Activated T-helper 2 cell treated with anti-CD3 and anti-CD28 coated beads, Interferon-gamma antibody, Interleukin-2, Interleukin-4, amounts not matched to agents 10 μg/mL and 5 μg/mL and 100 μg/mL, durations not matched to agents 14 hours and 24 hours and 36 hours (primary cell): ENCODE measurements at regions not wholly inside any gene's neighbourhood (a gene's known extent, or its start where the extent isn't known, plus 50 kb on each side); places are given as distances from the start of the nearest gene placed in this dataset.

Source experiments
- DNase-seq: peaks from one replicate; pipeline ENCODE4 v3.0.0; 2021; ENCODE audit warnings: low spot score
- H3K27ac Mint-ChIP-seq: one replicate; pipeline ENCODE4 v1.8.0; 2021; ENCODE audit warnings: mixed read lengths
- H3K27me3 Mint-ChIP-seq: one replicate; pipeline ENCODE4 v1.8.0; 2021; ENCODE audit warnings: low read depth, mixed read lengths
- H3K36me3 Mint-ChIP-seq: one replicate; pipeline ENCODE4 v1.8.0; 2021; ENCODE audit warnings: low read depth, mixed read lengths
- H3K4me1 Mint-ChIP-seq: one replicate; pipeline ENCODE4 v1.8.0; 2021; ENCODE audit warnings: low read depth, mixed read lengths
- H3K4me3 Mint-ChIP-seq: one replicate; pipeline ENCODE4 v1.8.0; 2021; ENCODE audit warnings: low read depth, mild to moderate bottlenecking, moderate library complexity, mixed read lengths
- H3K9me3 Mint-ChIP-seq: one replicate; pipeline ENCODE4 v1.8.0; 2021; ENCODE audit warnings: mixed read lengths
- intact Hi-C: fragments of 100-400 bp; cut with micrococcal nuclease; formaldehyde crosslinking; loops from one replicate; pipeline ENCODE4 v1.15.1; 2023

DNA sequence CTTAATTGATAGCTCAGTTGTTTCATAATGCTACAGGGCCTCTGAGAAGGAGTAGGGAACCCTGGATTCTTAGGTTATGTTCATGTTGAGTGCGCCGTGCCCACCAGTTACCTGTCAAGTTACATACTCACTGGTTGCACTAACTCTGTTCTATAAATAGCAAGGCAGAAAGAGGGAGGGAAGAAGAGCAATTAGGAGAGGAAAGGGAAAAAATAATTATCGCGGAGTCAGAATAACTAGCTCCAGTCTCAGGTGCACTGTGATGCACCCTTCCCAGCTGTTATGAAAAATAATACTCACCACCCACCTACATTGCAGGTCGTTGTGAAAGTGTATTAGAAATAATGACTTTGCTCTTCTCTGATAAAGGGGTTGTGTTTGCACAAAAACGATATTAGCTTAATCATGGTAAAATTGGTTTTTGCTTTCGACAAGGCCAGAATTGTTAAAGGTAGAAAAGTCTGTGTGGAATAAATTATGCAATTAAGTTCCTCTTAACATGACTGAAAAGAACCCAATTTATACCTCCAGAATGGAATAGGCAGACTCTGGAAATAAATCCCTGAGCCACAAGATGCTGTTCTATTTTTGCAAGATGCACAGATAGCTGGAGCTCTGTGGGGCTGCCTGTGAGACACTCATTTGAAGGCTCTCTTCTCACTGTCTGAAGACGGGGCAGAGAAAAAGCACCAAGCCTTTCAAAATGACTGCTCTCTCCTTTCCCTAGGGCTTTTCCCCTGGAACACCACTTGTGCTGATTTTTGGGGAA lies 137.6 kb upstream of the PITRM1 start:
- Mint-ChIP-seq H3K4me1 (no peaks in the 10 kb centered on the region), H3K27me3 (peaks cover 33% of the 10 kb centered on the region), H3K4me3 (no peak overlapping the region), H3K36me3 (no peaks in the 10 kb centered on the region), H3K9me3 (no peaks in the 10 kb centered on the region), H3K27ac (no peak overlapping the region)
- DNase-seq: no peak
- intact Hi-C loops: no loop called here

DNA sequence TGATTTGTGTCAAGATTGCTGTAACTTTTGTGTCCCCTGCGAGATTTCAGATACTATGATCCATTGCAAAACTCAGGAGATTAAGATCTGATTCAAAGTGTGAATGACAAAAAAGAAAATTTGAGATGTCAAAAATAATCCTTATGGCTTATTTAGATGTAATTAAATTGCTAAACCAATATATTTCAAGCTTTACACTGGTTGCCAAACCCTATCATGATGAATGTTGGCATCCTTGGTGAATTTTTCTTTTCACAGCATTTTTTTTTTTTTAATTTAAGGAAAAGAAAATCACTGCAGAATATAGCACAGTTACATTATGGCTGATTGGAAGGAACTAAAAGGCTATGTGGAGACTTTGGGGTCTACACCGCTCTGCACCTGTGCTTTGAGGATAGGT lies 133.5 kb upstream of the PITRM1 start:
- no peak overlapping the region for H3K4me3 Mint-ChIP-seq
- H3K27me3 Mint-ChIP-seq: peaks cover 32% of the 10 kb centered on the region
- H3K27ac Mint-ChIP-seq: no peak overlapping the region
- intact Hi-C loops: no loop called here
- no peak for DNase-seq
- no peaks in the 10 kb centered on the region for H3K9me3 Mint-ChIP-seq
- H3K4me1 Mint-ChIP-seq: no peaks in the 10 kb centered on the region
- H3K36me3 Mint-ChIP-seq: no peaks in the 10 kb centered on the region

DNA sequence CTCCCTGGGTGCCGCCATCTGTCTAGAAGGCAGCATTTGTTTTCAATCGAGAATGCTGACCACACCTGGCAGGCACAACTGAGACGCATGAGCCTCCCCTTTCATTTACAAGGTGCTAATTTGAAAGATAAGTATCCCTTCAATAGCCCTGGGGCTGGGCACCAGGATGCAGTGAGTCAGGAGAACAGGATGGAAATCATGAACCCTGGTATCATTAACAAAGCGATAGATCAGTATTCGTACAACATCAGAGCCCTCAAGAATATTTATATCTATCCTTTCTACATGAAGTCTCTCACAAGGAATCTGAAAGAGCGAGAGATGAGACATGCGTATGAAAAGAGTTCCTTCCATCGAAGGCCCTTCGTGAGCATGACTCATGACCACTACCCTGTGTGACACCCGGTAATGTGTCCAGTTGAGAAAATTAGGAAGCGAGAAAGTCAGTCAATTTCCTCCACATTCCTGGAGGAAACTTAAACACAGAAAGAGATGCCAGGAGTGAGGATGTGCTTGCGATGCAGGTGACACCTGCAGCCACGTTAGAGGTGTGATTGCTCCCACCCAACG lies 123.1 kb upstream of the PITRM1 start:
- no peaks in the 10 kb centered on the region for H3K36me3 Mint-ChIP-seq
- no peaks in the 10 kb centered on the region for H3K9me3 Mint-ChIP-seq
- no peak overlapping the region for H3K4me3 Mint-ChIP-seq
- H3K27ac Mint-ChIP-seq: no peak overlapping the region
- peaks cover 7% of the 10 kb centered on the region for H3K27me3 Mint-ChIP-seq
- H3K4me1 Mint-ChIP-seq: no peaks in the 10 kb centered on the region
- DNase-seq: no peak
- intact Hi-C loops: no loop called here

DNA sequence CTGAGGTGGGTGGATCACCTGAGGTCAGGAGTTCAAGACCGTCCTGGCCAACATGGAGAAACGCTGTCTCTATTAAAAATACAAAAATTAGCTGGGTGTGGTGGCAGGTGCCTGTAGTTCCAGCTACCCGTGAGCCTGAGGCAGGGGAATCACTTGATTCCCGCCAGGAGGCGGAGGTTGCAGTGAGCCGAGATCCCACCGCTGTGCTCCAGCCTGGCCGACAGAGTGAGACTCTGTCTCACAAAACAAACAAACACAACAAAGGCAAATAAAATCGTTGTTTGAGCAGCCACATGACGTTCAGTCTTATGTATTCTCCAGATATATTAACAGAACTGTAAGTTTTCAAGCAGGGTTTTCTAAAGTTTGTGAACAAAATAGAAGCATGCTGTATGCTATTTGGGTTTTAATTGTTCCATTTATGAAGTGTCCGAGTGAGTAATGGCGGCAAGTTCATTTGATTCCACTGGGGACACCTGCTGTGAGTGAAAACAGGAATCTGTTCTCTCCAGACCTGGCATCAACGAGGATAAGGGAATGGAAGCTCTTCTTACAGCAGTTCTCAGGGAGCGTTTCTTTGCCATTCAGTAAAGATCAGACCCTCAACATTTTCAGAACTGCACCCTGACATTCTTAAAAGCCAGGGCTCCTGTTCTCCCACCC lies 122.5 kb upstream of the PITRM1 start:
- Mint-ChIP-seq H3K4me1 (no peaks in the 10 kb centered on the region), H3K36me3 (no peaks in the 10 kb centered on the region), H3K9me3 (no peaks in the 10 kb centered on the region), H3K27me3 (peaks cover 5% of the 10 kb centered on the region), H3K27ac (no peak overlapping the region), H3K4me3 (no peak overlapping the region)
- intact Hi-C loops: no loop called here
- no peak for DNase-seq

DNA sequence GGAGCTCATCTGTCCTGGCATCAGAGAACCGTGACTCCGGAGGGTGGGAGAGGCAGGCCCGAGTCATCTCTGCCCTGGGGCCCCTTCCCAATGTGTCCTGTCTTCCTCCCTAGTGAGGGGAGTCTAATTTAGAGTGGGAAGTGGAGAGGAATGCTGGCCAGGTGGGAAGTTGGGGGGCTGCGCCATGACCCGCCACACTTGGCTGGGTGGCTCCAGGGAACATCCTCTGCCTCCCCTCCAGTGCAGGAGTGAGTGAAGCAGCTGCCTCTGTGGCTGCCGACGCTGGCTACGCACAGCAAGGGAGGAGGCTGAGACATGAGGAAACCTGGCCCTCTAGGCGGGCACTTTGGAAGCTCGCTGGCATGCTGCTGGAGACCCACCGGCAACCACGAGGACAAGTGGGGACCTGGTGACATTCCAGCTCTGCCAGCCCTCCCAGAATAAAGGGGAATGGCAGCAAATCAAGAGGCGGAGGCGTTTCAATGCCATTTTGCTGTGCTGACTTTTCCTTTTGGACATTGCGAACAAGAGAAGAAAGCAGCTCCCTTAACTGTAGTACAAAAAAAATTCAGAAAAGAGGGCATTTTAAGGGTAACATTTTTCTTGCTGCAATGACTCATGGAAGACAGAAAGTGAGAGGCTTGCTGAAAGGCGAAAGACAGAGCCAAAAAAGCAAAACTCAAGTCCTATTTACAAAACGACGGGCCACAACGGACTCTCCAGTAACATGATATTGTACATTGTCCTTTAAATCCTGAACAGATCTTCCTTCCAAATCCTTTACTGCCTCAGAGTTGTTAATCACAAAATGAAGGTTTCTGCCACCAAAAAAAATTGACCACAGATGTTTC lies 121.2 kb upstream of the PITRM1 start:
- no peaks in the 10 kb centered on the region for H3K4me1 Mint-ChIP-seq
- no peak overlapping the region for H3K27ac Mint-ChIP-seq
- H3K27me3 Mint-ChIP-seq: peaks cover 5% of the 10 kb centered on the region
- intact Hi-C loops: no loop called here
- DNase-seq: no peak
- no peaks in the 10 kb centered on the region for H3K36me3 Mint-ChIP-seq
- H3K9me3 Mint-ChIP-seq: no peaks in the 10 kb centered on the region
- no peak overlapping the region for H3K4me3 Mint-ChIP-seq

DNA sequence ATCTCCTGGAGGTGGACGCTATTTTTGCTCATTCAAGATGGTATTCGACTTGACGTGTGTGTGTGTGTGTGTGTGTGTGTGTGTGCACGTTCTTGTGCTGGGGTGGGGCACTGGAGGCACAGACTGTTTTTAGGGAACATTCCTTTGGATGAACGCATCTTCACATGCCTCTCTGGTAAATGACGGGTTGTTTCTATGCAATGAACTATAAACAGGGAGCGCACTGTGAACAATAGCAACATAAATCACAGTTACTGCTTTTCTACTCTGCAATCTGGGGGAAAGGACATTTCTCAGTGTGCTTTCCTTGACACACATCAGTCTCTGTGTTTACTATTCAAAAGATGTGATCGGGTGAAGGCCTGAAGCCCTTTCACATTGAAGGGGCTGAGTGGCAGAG lies 120.1 kb upstream of the PITRM1 start:
- Mint-ChIP-seq H3K27me3 (peaks cover 5% of the 10 kb centered on the region), H3K27ac (no peak overlapping the region), H3K4me3 (no peak overlapping the region), H3K36me3 (no peaks in the 10 kb centered on the region), H3K9me3 (no peaks in the 10 kb centered on the region), H3K4me1 (no peaks in the 10 kb centered on the region)
- intact Hi-C loops: no loop called here
- DNase-seq: no peak

DNA sequence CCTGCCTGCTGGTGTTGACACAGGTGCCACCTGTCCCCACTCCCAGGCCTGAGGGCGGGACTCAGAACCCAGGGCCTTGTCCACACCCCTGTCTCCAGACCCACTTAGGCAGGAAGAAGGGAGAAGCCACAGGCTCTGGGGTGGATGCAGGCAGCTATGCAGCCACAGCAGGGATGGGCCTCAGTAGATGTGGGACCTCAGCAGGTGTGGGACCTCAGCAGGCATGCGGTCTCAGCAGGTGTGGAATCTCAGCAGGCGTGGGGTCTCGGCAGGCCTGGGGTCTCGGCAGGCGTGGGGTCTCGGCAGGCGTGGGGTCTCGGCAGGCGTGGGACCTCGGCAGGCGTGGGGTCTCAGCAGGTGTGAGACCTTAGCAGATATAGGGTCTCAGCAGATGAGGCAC lies 118.0 kb upstream of the PITRM1 start:
- Mint-ChIP-seq H3K27ac (no peak overlapping the region), H3K4me1 (no peaks in the 10 kb centered on the region), H3K36me3 (no peaks in the 10 kb centered on the region), H3K9me3 (no peaks in the 10 kb centered on the region), H3K4me3 (no peak overlapping the region), H3K27me3 (peaks cover 5% of the 10 kb centered on the region)
- no peak for DNase-seq
- intact Hi-C loops: no loop called here

DNA sequence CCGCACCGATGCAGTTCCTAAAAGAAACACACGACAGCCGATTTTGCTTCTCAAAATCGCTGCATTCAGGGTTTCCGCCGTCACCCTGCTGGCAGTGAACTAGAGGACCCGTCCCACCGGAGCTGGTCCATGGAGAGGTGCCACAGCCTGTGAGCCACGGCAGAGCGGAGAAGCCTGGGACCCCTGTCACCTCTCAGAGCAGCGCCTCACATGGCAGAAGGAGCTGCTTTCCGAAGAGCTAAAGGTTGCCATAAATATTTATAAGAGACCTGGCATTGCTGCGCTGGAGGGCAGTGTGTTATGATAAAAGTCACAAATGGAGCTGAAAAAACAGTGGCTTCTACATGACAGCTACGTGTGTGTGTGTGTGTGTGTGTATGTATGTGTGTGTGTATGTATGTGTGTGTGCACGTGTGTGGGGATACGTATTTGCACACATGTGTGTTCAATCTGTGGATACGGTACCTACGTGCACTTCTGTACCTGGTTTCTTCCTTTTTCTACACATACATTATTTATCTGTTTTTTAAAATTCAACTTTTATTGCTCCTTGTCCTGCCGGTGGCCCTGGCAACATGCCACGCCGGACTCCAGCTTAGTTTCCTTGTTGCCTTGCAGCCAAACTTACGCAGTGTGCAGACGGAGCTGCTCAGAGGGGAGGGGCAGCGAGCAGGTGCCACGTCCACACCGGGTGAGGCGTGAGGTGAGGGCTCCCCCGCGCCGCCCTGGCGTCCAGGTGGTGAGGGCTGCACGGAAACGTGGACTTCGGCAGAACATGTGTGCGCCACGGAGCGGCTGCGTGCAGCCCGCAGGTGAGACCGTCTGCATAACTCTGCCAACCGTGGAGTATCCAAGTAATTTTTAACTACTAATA lies 115.2 kb upstream of the PITRM1 start:
- no peaks in the 10 kb centered on the region for H3K4me1 Mint-ChIP-seq

DNA sequence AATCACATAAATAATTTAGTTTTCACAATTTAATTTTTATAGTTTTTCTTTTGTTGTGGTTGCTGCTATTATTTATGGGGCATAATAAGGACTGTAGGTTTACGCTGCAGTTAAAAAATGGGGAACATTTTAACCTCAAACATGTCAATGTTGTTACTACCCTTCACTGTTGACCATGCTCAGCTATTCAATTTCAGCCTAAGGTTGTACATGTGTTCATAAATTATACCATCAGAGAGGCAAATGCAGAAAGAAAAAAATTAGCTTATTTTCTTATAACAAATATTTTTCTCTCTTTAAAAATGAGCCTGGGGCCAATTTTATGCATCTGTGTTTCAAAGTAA lies 110.1 kb upstream of the PITRM1 start:
- H3K4me1 Mint-ChIP-seq: no peaks in the 10 kb centered on the region
- no peak overlapping the region for H3K27ac Mint-ChIP-seq
- intact Hi-C loops: no loop called here
- H3K36me3 Mint-ChIP-seq: no peaks in the 10 kb centered on the region
- H3K27me3 Mint-ChIP-seq: peaks cover 17% of the 10 kb centered on the region
- no peak for DNase-seq
- H3K9me3 Mint-ChIP-seq: no peaks in the 10 kb centered on the region
- H3K4me3 Mint-ChIP-seq: no peak overlapping the region

More for the DNA sequence above, 115.2 kb upstream of the PITRM1 start:
- Mint-ChIP-seq H3K36me3 (no peaks in the 10 kb centered on the region), H3K27me3 (peaks cover 9% of the 10 kb centered on the region), H3K27ac (no peak overlapping the region), H3K9me3 (no peaks in the 10 kb centered on the region), H3K4me3 (no peak overlapping the region)
- intact Hi-C loops: no loop called here
- no peak for DNase-seq

DNA sequence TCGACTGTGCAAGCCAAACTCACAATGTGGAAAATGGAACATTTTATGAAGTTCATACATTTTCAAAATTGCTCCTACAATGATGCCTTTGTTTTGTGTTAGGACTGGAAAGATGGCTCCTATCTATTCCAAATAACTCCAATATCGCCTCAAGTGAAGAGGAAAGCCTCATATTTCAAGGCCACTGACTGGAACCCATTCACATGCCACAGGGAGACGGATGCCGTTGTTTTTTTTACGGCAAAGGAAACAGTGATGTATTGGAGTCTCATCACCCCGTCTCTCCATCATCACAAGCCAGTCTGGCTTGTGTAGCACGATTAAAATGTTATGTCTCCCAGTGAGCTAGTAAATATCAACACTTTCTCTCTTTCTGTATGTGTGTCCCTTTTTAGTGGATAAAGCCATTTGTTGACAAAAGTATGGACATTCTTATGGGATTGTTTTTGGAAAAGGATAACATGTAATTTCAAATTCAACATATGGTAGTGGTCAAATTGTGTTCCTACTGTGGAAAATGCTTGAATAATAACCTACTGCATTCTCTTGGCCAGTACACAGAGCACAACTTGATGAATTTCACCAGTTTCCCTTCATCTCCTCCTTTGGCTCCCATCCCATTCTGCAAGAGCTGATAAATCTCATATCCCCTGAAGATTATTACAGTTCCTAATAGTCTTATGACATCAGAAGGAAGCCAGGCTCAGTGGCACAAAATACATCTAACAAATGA lies 109.5 kb upstream of the PITRM1 start:
- Mint-ChIP-seq H3K36me3 (no peaks in the 10 kb centered on the region), H3K4me3 (no peak overlapping the region), H3K9me3 (no peaks in the 10 kb centered on the region), H3K4me1 (no peaks in the 10 kb centered on the region), H3K27me3 (peaks cover 17% of the 10 kb centered on the region), H3K27ac (no peak overlapping the region)
- no peak for DNase-seq
- intact Hi-C loops: no loop called here

DNA sequence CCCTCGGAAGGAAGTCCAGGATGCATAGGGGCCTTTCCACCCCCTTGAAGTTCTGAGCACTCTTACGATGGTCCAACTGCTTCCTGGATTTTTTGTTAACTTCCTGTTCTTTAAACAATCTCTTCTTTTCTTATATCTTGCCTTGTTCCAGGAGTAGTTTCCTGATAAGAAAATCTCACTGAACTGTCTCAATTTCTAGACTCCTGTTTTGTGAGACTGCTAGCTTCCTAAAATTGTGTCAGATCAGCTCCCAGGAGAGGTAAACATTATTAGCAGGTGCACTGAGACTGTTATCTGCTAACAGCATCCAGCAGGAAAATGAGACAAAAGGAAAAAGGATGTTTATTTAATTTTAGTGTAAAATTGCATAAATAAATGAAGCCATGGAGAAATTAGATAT lies 106.2 kb upstream of the PITRM1 start:
- Mint-ChIP-seq H3K27ac (no peak overlapping the region), H3K36me3 (no peaks in the 10 kb centered on the region), H3K4me1 (no peaks in the 10 kb centered on the region), H3K4me3 (no peak overlapping the region), H3K9me3 (no peaks in the 10 kb centered on the region), H3K27me3 (peaks cover 19% of the 10 kb centered on the region)
- intact Hi-C loops: no loop called here
- no peak for DNase-seq

DNA sequence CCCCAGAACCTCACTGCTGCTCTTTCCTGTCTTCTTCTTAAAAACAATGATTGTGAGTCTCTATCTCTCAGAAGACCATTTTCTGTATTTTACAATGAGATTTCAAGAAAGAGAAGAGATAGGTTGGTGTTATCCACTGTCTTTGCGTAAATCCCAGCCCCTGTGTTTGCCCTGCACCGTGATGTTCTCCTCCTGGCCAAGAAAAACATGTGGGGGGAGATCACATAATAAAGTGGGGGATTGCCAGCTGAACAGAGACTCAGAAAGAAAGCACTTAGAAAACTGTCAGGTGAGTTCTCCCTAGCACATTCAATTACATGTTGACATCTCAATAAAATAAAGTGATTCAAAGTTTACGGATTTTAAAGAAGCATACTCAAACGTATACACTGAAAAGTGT lies 105.0 kb upstream of the PITRM1 start:
- peaks cover 18% of the 10 kb centered on the region for H3K27me3 Mint-ChIP-seq
- H3K27ac Mint-ChIP-seq: no peak overlapping the region
- H3K4me1 Mint-ChIP-seq: no peaks in the 10 kb centered on the region
- intact Hi-C loops: no loop called here
- H3K9me3 Mint-ChIP-seq: no peaks in the 10 kb centered on the region
- no peak for DNase-seq
- no peaks in the 10 kb centered on the region for H3K36me3 Mint-ChIP-seq
- no peak overlapping the region for H3K4me3 Mint-ChIP-seq
